ENCODE measurements at regions not wholly inside any gene's neighbourhood (a gene's known extent, or its start where the extent isn't known, plus 50 kb on each side); places are given as distances from the start of the nearest gene placed in this dataset.

GRCh38 chr2:118748245-118748885, 99.1 kb downstream of the EN1 start (continued):
- peak; percentile 60 for TF ChIP-seq CCNT2 (IDR thresholded peaks at IDR 0.05; ENCODE audit: borderline replicate concordance, extremely low read depth, insufficient read length, low read depth, low read length)
- peak; percentile 62; the same call in 1 of the 2 replicates for TF ChIP-seq HES1 (IDR thresholded peaks at IDR 0.05; ENCODE audit: low read depth)
- TF ChIP-seq RBM17 (IDR thresholded peaks at IDR 0.05; ENCODE audit: borderline replicate concordance, low read depth, low read length): no peak
- TF ChIP-seq ILK (tag; IDR thresholded peaks at IDR 0.05; ENCODE audit: borderline replicate concordance, low read depth): no peak
- TF ChIP-seq ETV1 (tag; conservative IDR thresholded peaks at IDR 0.05; ENCODE audit: low read depth): no peak
- TF ChIP-seq ZNF766 (CRISPR knock-in tag; conservative IDR thresholded peaks at IDR 0.05): peak; percentile 51; the same call in 1 of the 2 replicates
- TF ChIP-seq ZNF121 (CRISPR knock-in tag; conservative IDR thresholded peaks at IDR 0.05): no peak
- TF ChIP-seq FOXK2 (conservative IDR thresholded peaks at IDR 0.05 in 1 of 2, IDR thresholded peaks at IDR 0.05 in 1 of 2; ENCODE audit: low read depth in 2 of 2): 0 out of 4 replicates have a peak, but pooled peaks have one; percentile 25 to 29
- 0 out of 4 replicates have a peak, but pooled peaks of 1 of the 2 experiments have one; percentile 27 for TF ChIP-seq UBTF (IDR thresholded peaks at IDR 0.05; ENCODE audit: borderline replicate concordance in 1 of 2, low read depth in 2 of 2, low read length in 2 of 2)
- TF ChIP-seq MNT (conservative IDR thresholded peaks at IDR 0.05): peak in 1 of 2 experiments; percentile 36; a peak in 1 of 4 replicates
- TF ChIP-seq TFAP4 (CRISPR knock-in tag; IDR thresholded peaks at IDR 0.05; ENCODE audit: borderline replicate concordance): no peak
- peak in 1 of 2 experiments; percentile 55; a peak in 2 of 4 replicates for TF ChIP-seq ETV6 (IDR thresholded peaks at IDR 0.05; ENCODE audit: borderline replicate concordance in 1 of 2, low read depth in 2 of 2, low read length in 1 of 2)
- TF ChIP-seq ETV6 (CRISPR knock-in tag; IDR thresholded peaks at IDR 0.05; ENCODE audit: borderline replicate concordance): no peak
- TF ChIP-seq CLOCK (CRISPR knock-in tag; IDR thresholded peaks at IDR 0.05; ENCODE audit: borderline replicate concordance): no peak
- TF ChIP-seq POLR2H (tag; IDR thresholded peaks at IDR 0.05; ENCODE audit: low read depth): 0 out of 2 replicates have a peak, but pooled peaks have one; percentile 27
- peak; percentile 70; the same call in 1 of the 2 replicates for TF ChIP-seq ESRRA (IDR thresholded peaks at IDR 0.05; ENCODE audit: borderline replicate concordance, low read depth)
- 0 out of 3 replicates have a peak, but pooled peaks of 1 of the 2 experiments have one; percentile 16 for TF ChIP-seq CBX3 (IDR thresholded peaks at IDR 0.05; ENCODE audit: borderline replicate concordance in 1 of 2, low read length in 2 of 2)

Data from K562 (cell line).